ENCODE measurements at regions not wholly inside any gene's neighbourhood (a gene's known extent, or its start where the extent isn't known, plus 50 kb on each side); places are given as distances from the start of the nearest gene placed in this dataset.

DNA sequence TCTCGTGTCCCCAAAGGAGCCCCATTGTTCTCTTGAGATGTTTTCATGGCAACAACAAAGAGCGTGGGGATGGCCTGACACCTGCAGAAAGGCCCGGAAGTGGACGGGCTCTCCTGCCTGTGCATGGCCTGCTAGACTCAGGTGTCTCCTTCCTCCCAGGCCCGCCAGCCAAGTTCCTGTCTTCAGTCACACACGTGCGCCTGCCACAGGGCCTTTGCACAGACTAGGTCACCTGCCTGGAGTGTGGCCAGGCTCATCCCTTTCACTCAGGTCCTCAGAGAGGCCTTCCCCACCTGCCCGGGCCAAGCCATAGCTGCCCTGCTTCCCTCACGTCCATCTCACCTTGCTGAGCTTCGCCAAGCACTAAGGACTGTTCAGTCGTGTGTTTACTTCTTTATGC lies 300.9 kb downstream of the FOXL1 start:
- ATAC-seq (no peak), FAIRE-seq (no peak), DNase-seq (ENCODE audit: low read depth in 1 of 2, low spot score in 1 of 2) (no peak)
- H3K4me3 ChIP-seq = no peak overlapping the region
- no peaks in the 10 kb centered on the region for H3K9me3 ChIP-seq
- no peak overlapping the region for H3K4me2 ChIP-seq
- WGBS (ENCODE audit: missing lambda C conversion rate) = 82% methylated on average over 11 of the region's 11 CpGs
- POLR2A ChIA-PET = no interaction called here
- H3K27ac ChIP-seq = no peak overlapping the region
- no peak for TF ChIP-seq RCOR1 (IDR thresholded peaks at IDR 0.05; ENCODE audit: low read depth, low read length)
- TF ChIP-seq ESRRA (IDR thresholded peaks at IDR 0.05; ENCODE audit: borderline replicate concordance, low read length) = no peak
- no peak for TF ChIP-seq EHMT2 (IDR thresholded peaks at IDR 0.05; ENCODE audit: low read depth)
- TF ChIP-seq FOXS1 (CRISPR knock-in tag; IDR thresholded peaks at IDR 0.05) = no peak
- TF ChIP-seq, protein P1, sequence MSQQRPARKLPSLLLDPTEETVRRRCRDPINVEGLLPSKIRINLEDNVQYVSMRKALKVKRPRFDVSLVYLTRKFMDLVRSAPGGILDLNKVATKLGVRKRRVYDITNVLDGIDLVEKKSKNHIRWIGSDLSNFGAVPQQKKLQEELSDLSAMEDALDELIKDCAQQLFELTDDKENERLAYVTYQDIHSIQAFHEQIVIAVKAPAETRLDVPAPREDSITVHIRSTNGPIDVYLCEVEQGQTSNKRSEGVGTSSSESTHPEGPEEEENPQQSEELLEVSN (IDR thresholded peaks at IDR 0.05; ENCODE audit: borderline replicate concordance, low read depth) = no peak
- no peak for TF ChIP-seq CBX8 (IDR thresholded peaks at IDR 0.05)
- TF ChIP-seq TFCP2L1 (CRISPR knock-in tag; IDR thresholded peaks at IDR 0.05) = no peak
- no peak for TF ChIP-seq POLR2AphosphoS2 (conservative IDR thresholded peaks at IDR 0.05; ENCODE audit: low read length)
- no peak for TF ChIP-seq KDM1A (IDR thresholded peaks at IDR 0.05; ENCODE audit: low read depth)
- TF ChIP-seq, protein P2, sequence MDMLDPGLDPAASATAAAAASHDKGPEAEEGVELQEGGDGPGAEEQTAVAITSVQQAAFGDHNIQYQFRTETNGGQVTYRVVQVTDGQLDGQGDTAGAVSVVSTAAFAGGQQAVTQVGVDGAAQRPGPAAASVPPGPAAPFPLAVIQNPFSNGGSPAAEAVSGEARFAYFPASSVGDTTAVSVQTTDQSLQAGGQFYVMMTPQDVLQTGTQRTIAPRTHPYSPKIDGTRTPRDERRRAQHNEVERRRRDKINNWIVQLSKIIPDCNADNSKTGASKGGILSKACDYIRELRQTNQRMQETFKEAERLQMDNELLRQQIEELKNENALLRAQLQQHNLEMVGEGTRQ (IDR thresholded peaks at IDR 0.05) = no peak
- TF ChIP-seq HEYL (CRISPR knock-in tag; IDR thresholded peaks at IDR 0.05) = no peak
- TF ChIP-seq ZNF302 (CRISPR knock-in tag; IDR thresholded peaks at IDR 0.05) = no peak
- TF ChIP-seq NPAS2 (CRISPR knock-in tag; IDR thresholded peaks at IDR 0.05; ENCODE audit: borderline replicate concordance) = no peak
- no peak for TF ChIP-seq PHF8 (IDR thresholded peaks at IDR 0.05; ENCODE audit: borderline replicate concordance, low read depth)
- no peak for TF ChIP-seq MAZ (IDR thresholded peaks at IDR 0.05; ENCODE audit: borderline replicate concordance, low read depth, low read length)
- no peak for TF ChIP-seq NR3C1 (IDR thresholded peaks at IDR 0.05)
- TF ChIP-seq, protein P3, sequence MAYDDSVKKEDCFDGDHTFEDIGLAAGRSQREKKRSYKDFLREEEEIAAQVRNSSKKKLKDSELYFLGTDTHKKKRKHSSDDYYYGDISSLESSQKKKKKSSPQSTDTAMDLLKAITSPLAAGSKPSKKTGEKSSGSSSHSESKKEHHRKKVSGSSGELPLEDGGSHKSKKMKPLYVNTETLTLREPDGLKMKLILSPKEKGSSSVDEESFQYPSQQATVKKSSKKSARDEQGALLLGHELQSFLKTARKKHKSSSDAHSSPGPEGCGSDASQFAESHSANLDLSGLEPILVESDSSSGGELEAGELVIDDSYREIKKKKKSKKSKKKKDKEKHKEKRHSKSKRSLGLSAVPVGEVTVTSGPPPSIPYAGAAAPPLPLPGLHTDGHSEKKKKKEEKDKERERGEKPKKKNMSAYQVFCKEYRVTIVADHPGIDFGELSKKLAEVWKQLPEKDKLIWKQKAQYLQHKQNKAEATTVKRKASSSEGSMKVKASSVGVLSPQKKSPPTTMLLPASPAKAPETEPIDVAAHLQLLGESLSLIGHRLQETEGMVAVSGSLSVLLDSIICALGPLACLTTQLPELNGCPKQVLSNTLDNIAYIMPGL (CRISPR knock-in tag; IDR thresholded peaks at IDR 0.05; ENCODE audit: borderline replicate concordance) = no peak
- TF ChIP-seq, protein P4, sequence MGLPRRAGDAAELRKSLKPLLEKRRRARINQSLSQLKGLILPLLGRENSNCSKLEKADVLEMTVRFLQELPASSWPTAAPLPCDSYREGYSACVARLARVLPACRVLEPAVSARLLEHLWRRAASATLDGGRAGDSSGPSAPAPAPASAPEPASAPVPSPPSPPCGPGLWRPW (IDR thresholded peaks at IDR 0.05) = no peak
- TF ChIP-seq, protein P5, sequence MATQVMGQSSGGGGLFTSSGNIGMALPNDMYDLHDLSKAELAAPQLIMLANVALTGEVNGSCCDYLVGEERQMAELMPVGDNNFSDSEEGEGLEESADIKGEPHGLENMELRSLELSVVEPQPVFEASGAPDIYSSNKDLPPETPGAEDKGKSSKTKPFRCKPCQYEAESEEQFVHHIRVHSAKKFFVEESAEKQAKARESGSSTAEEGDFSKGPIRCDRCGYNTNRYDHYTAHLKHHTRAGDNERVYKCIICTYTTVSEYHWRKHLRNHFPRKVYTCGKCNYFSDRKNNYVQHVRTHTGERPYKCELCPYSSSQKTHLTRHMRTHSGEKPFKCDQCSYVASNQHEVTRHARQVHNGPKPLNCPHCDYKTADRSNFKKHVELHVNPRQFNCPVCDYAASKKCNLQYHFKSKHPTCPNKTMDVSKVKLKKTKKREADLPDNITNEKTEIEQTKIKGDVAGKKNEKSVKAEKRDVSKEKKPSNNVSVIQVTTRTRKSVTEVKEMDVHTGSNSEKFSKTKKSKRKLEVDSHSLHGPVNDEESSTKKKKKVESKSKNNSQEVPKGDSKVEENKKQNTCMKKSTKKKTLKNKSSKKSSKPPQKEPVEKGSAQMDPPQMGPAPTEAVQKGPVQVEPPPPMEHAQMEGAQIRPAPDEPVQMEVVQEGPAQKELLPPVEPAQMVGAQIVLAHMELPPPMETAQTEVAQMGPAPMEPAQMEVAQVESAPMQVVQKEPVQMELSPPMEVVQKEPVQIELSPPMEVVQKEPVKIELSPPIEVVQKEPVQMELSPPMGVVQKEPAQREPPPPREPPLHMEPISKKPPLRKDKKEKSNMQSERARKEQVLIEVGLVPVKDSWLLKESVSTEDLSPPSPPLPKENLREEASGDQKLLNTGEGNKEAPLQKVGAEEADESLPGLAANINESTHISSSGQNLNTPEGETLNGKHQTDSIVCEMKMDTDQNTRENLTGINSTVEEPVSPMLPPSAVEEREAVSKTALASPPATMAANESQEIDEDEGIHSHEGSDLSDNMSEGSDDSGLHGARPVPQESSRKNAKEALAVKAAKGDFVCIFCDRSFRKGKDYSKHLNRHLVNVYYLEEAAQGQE (IDR thresholded peaks at IDR 0.05) = no peak
- no peak for TF ChIP-seq CBX2 (IDR thresholded peaks at IDR 0.05; ENCODE audit: borderline replicate concordance, low read depth)
- CTCF ChIA-PET = interaction anchor here (1.1 to 1.3 kb wide), 2 partner anchors 13 to 35 kb away, joined by 3 to 4 read pairs; no protein-coding TSS in a partner anchor
- peaks cover 19% of the 10 kb centered on the region for H3K4me1 ChIP-seq

Measured in A549 (cell line).